SK-N-SH treated with all-trans-retinoic acid at 6 μM for 48 hours (cell line): ENCODE measurements at regions not wholly inside any gene's neighbourhood (a gene's known extent, or its start where the extent isn't known, plus 50 kb on each side); places are given as distances from the start of the nearest gene placed in this dataset.
"Not testable (repeated sequence)": the region's sequence is repeated elsewhere in the genome, so short reads cannot be mapped to it uniquely, and the experiment has no call there.

Experiments used
- ATAC-seq: fragments of 200-7000 bp; cut with Tn5 transposase; 3 replicates; pipeline ENCODE4 v1.9.1; 2020; ENCODE audit warnings: mild to moderate bottlenecking, moderate library complexity
- BACH2 ChIP-seq: fragments of 250-450 bp; sonication (Bioruptor Pico); IDR thresholded peaks from 2 replicates; pipeline ENCODE4 v1.9.0; 2021; ENCODE audit warnings: mild to moderate bottlenecking, borderline replicate concordance
- CSDC2 ChIP-seq: fragments of 250-450 bp; sonication (Bioruptor Pico); IDR thresholded peaks from 2 replicates; pipeline ENCODE4 v1.5.0; 2020; ENCODE audit warnings: mild to moderate bottlenecking, moderate library complexity
- ESRRG ChIP-seq: fragments of 250-450 bp; sonication (Bioruptor Pico); IDR thresholded peaks from 2 replicates; pipeline ENCODE4 v1.6.1; 2021; ENCODE audit warnings: mild to moderate bottlenecking
- GLIS3 ChIP-seq: fragments of 250-450 bp; sonication (Bioruptor Pico); IDR thresholded peaks from 2 replicates; pipeline ENCODE4 v1.5.0; 2020; ENCODE audit warnings: mild to moderate bottlenecking, moderate library complexity
- OSR1 ChIP-seq: fragments of 250-450 bp; sonication (Bioruptor Pico); IDR thresholded peaks from 2 replicates; pipeline ENCODE4 v1.8.0; 2022; ENCODE audit warnings: moderate library complexity, mild to moderate bottlenecking, inconsistent platforms
- POU6F1 ChIP-seq: fragments of 250-450 bp; sonication (Bioruptor Pico); IDR thresholded peaks from 2 replicates; pipeline ENCODE4 v1.8.0; 2021; ENCODE audit warnings: low read depth, mild to moderate bottlenecking, moderate library complexity, borderline replicate concordance
- RARB ChIP-seq: fragments of 250-450 bp; sonication (Bioruptor Pico); IDR thresholded peaks from 2 replicates; pipeline ENCODE4 v1.8.0; 2021; ENCODE audit warnings: mild to moderate bottlenecking, moderate library complexity
- SNAI2 ChIP-seq: fragments of 250-450 bp; sonication (Bioruptor Pico); IDR thresholded peaks from 2 replicates; pipeline ENCODE4 v1.5.0; 2020; ENCODE audit warnings: mild to moderate bottlenecking, moderate library complexity
- TCF4 ChIP-seq: fragments of 250-450 bp; sonication (Bioruptor Pico); IDR thresholded peaks from 2 replicates; pipeline ENCODE4 v1.8.0; 2021; ENCODE audit warnings: mild to moderate bottlenecking, moderate library complexity, borderline replicate concordance
- TOX ChIP-seq: fragments of 250-450 bp; sonication (Bioruptor Pico); IDR thresholded peaks from 2 replicates; pipeline ENCODE4 v1.8.0; 2021; ENCODE audit warnings: mild to moderate bottlenecking, moderate library complexity, borderline replicate concordance
- ZFP3 ChIP-seq: fragments of 250-450 bp; sonication (Bioruptor Pico); IDR thresholded peaks from 2 replicates; pipeline ENCODE4 v1.5.0; 2020; ENCODE audit warnings: mild to moderate bottlenecking, moderate library complexity
- ZFP30 ChIP-seq: fragments of 450-650 bp; formaldehyde crosslinking; IDR thresholded peaks from 2 replicates; pipeline ENCODE4 v1.5.0; 2022; ENCODE audit warnings: mild to moderate bottlenecking, moderate library complexity
- ZNF565 ChIP-seq: fragments of 450-650 bp; formaldehyde crosslinking; conservative IDR thresholded peaks from 2 replicates; pipeline ENCODE4 v1.5.0; 2020; ENCODE audit warnings: low read depth, mild to moderate bottlenecking, moderate library complexity
- TF ChIP-seq, protein P1 (sequence below): fragments of 250-450 bp; sonication (Bioruptor Pico); IDR thresholded peaks from 2 replicates; pipeline ENCODE4 v1.8.0; 2020; ENCODE audit warnings: mild to moderate bottlenecking, moderate library complexity, borderline replicate concordance
- TF ChIP-seq, protein P2 (sequence below): fragments of 250-450 bp; sonication (Bioruptor Pico); IDR thresholded peaks from 2 replicates; pipeline ENCODE4 v1.5.0; 2020; ENCODE audit warnings: mild to moderate bottlenecking, moderate library complexity
- TF ChIP-seq, protein P3 (sequence below): fragments of 250-450 bp; sonication (Bioruptor Pico); IDR thresholded peaks from 2 replicates; pipeline ENCODE4 v1.5.1; 2021; ENCODE audit warnings: mild to moderate bottlenecking, moderate library complexity

- not testable (repeated sequence) for ATAC-seq
Observed at GRCh38 chr9:31326883-31327282, 1057.6 kb upstream of the ACO1 start.

DNA sequence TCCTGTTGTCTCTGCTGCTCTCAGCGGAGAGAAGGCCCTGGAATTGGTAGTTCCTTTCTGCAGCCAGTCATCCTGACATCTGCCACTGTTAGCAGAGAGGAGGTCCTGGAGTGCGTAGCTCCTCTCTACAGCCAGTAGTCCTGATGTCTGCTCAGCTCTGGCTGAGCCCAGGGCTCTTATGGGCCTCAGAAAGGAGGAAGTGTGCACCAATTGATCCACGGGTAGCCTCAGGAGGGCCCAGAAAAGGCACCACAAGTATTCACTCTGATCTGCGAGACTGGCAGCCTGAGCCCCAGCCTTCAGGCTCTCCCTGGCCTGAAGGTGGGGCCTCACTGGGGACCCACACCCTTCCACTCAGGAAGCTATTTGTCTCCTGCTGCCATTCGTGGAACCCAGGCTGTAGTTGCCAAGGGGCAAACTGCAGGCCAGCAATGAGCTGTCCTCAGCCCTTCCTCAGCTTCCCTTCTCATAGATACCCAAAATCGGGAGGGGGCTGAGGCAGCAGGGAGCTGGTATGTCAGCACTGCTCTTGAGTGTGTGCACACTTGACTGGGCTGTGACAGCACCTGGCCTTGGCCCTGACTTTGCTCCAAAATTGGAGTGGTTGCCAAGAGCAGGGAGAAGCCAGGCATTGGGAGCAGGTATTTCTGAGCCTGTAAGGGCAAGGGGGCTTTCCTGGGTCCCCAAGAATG is 1049.5 kb upstream of the ACO1 start:
- TF ChIP-seq, protein P1, sequence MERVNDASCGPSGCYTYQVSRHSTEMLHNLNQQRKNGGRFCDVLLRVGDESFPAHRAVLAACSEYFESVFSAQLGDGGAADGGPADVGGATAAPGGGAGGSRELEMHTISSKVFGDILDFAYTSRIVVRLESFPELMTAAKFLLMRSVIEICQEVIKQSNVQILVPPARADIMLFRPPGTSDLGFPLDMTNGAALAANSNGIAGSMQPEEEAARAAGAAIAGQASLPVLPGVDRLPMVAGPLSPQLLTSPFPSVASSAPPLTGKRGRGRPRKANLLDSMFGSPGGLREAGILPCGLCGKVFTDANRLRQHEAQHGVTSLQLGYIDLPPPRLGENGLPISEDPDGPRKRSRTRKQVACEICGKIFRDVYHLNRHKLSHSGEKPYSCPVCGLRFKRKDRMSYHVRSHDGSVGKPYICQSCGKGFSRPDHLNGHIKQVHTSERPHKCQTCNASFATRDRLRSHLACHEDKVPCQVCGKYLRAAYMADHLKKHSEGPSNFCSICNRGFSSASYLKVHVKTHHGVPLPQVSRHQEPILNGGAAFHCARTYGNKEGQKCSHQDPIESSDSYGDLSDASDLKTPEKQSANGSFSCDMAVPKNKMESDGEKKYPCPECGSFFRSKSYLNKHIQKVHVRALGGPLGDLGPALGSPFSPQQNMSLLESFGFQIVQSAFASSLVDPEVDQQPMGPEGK (CRISPR knock-in tag): no peak
- TF ChIP-seq SNAI2: no peak
- TF ChIP-seq TOX: no peak
- no peak for TF ChIP-seq BACH2 (CRISPR knock-in tag)
- TF ChIP-seq GLIS3 (CRISPR knock-in tag): no peak
- TF ChIP-seq, protein P2, sequence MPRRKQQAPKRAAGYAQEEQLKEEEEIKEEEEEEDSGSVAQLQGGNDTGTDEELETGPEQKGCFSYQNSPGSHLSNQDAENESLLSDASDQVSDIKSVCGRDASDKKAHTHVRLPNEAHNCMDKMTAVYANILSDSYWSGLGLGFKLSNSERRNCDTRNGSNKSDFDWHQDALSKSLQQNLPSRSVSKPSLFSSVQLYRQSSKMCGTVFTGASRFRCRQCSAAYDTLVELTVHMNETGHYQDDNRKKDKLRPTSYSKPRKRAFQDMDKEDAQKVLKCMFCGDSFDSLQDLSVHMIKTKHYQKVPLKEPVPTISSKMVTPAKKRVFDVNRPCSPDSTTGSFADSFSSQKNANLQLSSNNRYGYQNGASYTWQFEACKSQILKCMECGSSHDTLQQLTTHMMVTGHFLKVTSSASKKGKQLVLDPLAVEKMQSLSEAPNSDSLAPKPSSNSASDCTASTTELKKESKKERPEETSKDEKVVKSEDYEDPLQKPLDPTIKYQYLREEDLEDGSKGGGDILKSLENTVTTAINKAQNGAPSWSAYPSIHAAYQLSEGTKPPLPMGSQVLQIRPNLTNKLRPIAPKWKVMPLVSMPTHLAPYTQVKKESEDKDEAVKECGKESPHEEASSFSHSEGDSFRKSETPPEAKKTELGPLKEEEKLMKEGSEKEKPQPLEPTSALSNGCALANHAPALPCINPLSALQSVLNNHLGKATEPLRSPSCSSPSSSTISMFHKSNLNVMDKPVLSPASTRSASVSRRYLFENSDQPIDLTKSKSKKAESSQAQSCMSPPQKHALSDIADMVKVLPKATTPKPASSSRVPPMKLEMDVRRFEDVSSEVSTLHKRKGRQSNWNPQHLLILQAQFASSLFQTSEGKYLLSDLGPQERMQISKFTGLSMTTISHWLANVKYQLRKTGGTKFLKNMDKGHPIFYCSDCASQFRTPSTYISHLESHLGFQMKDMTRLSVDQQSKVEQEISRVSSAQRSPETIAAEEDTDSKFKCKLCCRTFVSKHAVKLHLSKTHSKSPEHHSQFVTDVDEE (CRISPR knock-in tag): no peak

DNA sequence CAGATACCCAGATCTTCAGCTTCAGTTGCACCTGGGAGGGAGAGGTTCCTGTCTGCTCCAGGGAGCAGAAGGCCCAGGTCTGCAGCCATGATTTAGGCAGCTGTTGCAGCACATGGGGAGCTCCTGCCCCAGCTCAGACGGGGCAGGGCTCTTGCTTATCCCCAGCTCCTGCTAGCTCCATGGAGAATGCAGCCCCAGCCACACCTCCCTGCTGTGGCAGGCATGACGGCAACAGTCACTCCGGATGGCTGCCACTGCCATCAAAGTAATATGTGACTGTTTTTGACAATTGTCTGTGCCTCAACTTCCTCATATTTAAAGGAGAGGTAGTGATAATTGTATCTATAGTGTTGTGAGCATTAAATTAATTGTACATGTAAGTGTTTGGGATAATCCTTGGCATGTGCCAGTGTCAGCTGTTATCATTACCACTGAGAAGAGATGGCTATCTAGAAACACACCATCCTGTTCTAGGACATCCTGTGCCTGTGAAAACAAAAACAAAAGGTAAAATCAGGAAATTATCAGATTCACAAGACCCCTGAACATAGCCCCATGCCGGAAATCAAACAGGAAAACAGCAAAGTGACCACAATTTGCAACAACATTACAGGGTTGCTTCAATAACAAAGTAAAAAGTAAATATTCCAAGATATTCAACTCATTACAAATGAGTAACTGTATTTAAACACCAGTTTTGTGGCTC is 1048.8 kb upstream of the ACO1 start:
- TF ChIP-seq ESRRG: no peak
- TF ChIP-seq TCF4: no peak
- no peak for TF ChIP-seq ZFP3 (CRISPR knock-in tag)
- no peak for TF ChIP-seq SNAI2
- TF ChIP-seq, protein P3, sequence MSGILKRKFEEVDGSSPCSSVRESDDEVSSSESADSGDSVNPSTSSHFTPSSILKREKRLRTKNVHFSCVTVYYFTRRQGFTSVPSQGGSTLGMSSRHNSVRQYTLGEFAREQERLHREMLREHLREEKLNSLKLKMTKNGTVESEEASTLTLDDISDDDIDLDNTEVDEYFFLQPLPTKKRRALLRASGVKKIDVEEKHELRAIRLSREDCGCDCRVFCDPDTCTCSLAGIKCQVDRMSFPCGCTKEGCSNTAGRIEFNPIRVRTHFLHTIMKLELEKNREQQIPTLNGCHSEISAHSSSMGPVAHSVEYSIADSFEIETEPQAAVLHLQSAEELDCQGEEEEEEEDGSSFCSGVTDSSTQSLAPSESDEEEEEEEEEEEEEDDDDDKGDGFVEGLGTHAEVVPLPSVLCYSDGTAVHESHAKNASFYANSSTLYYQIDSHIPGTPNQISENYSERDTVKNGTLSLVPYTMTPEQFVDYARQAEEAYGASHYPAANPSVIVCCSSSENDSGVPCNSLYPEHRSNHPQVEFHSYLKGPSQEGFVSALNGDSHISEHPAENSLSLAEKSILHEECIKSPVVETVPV (CRISPR knock-in tag): no peak
- no peak for TF ChIP-seq POU6F1 (CRISPR knock-in tag)
- TF ChIP-seq RARB (CRISPR knock-in tag): no peak
- no peak for TF ChIP-seq ZFP30 (CRISPR knock-in tag)
- no peak for TF ChIP-seq TOX
- no peak for TF ChIP-seq OSR1 (CRISPR knock-in tag)
- TF ChIP-seq ZNF565 (CRISPR knock-in tag): no peak
- TF ChIP-seq, protein P1 (CRISPR knock-in tag): no peak
- TF ChIP-seq, protein P2 (CRISPR knock-in tag): no peak
- TF ChIP-seq CSDC2 (CRISPR knock-in tag): no peak
- no peak for ATAC-seq

More for the DNA sequence above, 1049.5 kb upstream of the ACO1 start:
- no peak for ATAC-seq
